GM19023 (cell line): ENCODE measurements at regions not wholly inside any gene's neighbourhood (a gene's known extent, or its start where the extent isn't known, plus 50 kb on each side); places are given as distances from the start of the nearest gene placed in this dataset.

Experiments
- ATAC-seq: cut with Tn5 transposase; IDR thresholded peaks from one replicate; pipeline ENCODE4 v1.9.1; 2021; ENCODE audit warnings: mild to moderate bottlenecking, moderate library complexity; ENCODE audit not compliant: unreplicated experiment

DNA sequence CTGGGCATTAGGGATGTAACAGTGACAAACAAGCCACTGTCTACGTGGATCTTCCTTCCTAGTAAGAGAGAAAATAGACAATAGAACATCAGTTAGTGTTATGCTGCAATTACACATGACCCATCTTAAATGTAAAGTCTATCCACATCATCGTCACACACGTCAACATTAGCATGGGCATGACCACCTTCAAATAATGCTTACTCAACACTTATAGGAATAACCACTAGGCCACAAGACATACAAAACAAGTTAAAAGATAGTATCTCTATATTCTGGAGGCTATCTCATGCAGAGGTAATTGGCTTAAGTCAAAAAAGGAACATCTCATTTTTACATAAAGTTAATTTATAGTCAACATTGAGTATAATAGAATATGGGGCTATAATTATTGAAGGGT is 156.5 kb downstream of the MOXD1 start:
- no peak for ATAC-seq

GRCh38 chr6:132236744-132237143 is 164.5 kb downstream of the MOXD1 start:
- no peak for ATAC-seq

GRCh38 chr6:132236281-132236680 is 165.0 kb downstream of the MOXD1 start:
- ATAC-seq = no peak

GRCh38 chr6:132235596-132236280 is 165.5 kb downstream of the MOXD1 start:
- ATAC-seq = no peak

- ATAC-seq = no peak
These were observed 166.9 kb downstream of the MOXD1 start for GRCh38 chr6:132234356-132234755.

DNA sequence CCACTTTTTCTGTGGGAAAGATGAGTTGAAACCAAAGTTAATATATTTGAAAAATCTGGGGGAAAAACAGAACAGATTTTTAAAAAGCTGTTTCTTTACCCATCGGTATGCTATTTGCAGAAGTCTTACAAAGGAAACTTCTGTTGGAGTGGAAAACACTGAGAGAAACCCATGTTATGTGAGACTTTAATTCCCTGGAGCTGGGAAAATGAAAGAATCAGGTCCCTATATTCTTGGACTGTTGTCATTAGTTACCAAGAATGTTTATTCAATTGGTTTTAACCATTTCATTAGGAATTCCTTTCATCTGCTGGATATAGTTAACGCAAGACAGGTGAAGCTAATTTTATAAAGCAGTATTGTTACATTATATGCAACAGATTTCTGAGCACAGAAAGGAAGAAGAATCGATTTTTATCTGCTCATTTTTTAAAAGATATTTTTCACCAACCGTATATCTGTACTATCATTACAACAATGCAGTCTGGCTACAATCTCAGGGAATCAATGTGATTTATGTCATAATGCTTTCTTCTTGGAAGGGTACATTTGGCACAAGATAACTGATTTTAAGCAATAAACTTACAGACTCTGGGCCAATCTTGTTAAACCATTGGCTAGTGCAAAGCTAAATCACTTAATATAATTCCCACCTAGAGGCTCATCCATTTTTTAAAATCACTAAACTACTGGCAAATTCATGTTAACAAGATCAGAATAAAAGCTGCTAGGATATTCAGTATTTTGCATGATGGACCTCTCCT is 170.0 kb downstream of the MOXD1 start:
- no peak for ATAC-seq

DNA sequence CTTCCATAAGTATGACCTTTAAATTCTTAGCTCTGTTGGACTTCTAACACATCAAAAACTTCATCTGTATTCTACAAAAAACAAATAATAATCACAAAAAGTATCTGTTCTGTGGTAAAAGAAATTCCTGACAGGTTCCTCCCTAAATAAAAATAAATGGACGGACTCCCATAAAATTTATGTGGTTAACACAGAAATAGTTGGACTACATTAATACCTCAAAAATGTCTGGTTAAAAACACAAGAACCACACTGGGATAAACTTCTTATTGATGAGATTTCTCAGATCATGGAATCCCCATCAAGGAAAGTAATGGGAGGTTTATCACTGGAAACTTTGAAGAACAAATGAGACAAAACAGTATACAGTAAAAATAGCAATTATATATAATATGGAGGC is 172.4 kb downstream of the MOXD1 start:
- no peak for ATAC-seq

DNA sequence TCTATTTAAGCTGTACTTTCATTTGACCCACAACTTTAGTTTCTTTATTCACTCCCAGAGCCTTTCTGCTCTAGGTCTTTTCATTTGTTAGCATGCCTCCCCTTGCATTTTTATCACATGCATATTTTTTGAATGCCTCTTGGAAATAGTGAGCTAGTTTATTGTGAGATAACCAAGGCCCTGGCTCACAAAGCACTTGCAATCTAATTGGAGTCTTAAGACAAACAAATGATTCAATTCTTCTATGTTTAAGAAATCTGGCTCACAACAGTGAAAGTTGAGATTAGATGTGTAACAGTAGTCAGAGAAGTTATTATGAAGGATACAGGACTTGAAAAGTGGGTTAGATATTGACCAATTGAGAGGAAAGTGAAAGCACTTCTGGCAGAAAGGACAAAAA is 173.4 kb downstream of the MOXD1 start:
- no peak for ATAC-seq

- no peak for ATAC-seq
These were observed 176.3 kb downstream of the MOXD1 start for GRCh38 chr6:132224943-132225342.

GRCh38 chr6:132220800-132221199 is 180.5 kb downstream of the MOXD1 start:
- no peak for ATAC-seq

GRCh38 chr6:132219901-132220300 is 181.4 kb downstream of the MOXD1 start:
- no peak for ATAC-seq

DNA sequence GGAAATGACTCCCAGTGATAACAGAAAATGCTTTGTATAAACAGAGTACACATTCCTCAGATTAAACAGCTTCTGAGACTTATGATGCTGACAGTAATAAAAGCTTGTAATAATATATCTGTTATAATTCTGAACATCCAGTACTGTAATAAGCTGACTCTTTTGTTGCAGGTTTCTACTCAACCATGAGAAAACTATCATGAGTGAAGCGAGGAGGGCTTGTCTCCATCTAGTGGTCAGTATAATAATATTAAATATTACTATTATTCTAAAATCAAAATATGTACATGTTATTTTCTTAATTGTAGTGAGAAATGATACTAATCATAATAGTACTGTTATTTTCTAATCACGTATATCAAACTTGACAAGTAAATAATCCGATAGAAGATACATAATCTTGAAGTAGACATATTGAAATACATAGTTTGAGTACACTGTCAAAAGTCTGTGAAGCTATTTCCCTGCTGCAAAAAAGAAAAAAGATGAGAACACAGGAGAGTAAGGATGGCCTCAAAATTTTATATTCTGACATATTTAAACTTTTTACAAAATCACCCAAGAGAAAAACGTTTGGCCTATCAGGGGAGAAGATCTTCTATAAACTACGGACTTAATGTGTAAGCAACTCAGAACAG is 183.1 kb downstream of the MOXD1 start:
- no peak for ATAC-seq

DNA sequence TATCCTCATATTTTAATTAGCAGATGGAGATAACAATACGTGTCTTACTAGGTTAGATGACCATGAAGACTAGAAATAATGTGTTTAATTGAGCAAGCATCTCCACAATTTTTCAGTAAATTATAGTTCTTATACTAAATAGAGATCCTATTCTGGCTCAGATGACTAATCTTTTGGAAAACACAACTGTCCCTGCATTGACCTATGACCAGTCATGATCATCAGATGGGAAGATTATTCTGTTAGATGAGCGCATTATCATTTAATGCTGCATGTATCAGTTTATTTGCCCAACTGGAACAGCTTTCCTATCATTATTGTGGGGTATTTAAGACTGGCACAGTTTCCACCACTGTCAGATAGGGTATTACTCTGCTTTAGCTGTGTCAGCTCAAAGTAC is 185.5 kb downstream of the MOXD1 start:
- ATAC-seq = no peak

- ATAC-seq = no peak
These were observed 186.6 kb downstream of the MOXD1 start for GRCh38 chr6:132214716-132215115.

GRCh38 chr6:132213732-132214131 is 187.5 kb downstream of the MOXD1 start:
- no peak for ATAC-seq

DNA sequence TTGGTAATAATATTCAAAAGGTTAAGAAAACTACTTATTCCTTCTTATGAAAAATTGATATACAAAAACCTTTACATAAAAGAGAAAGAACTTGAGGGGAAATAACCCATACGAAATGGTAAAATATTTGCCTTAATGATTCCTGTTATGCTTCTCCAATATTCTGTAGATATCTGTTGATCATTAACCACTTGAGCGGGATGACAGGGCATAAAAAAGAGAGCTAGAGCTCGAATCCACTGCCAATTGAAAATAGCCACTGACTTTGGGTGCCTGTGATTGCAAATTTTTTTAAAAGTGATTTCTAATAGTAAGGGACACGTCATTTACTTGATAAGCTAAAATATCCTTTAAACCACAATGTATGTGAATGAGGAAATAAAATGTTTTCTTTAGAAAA is 188.1 kb downstream of the MOXD1 start:
- no peak for ATAC-seq

GRCh38 chr6:132210886-132211563 is 190.2 kb downstream of the MOXD1 start:
- no peak for ATAC-seq

GRCh38 chr6:132209351-132209750 is 191.9 kb downstream of the MOXD1 start:
- no peak for ATAC-seq

GRCh38 chr6:132207991-132208390 is 193.3 kb downstream of the MOXD1 start:
- no peak for ATAC-seq

- no peak for ATAC-seq
These were observed 195.3 kb downstream of the MOXD1 start for GRCh38 chr6:132205946-132206345.

GRCh38 chr6:132204591-132204990 is 196.7 kb downstream of the MOXD1 start:
- ATAC-seq = no peak

DNA sequence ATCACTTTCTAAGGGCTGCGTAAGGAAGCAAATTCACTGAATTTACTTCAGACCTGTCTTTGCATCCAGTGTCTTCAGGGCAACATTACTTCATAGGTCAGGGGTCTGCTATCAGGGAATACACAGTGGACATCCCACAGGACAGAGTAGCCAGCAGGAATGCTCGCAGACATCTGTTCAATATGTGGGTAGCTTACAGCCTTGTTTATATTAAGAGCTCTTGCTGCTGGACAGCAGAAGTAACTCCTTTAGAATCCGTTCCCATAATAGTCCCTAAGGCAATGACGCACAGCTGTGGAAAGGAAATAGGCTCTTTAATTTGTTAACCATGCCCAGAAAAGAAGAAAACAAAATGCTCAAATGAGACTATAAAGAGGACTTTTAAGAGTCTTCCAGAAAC is 198.7 kb downstream of the MOXD1 start:
- ATAC-seq = no peak
